DND-41 (cell line): ENCODE measurements at regions not wholly inside any gene's neighbourhood (a gene's known extent, or its start where the extent isn't known, plus 50 kb on each side); places are given as distances from the start of the nearest gene placed in this dataset.
"Not testable (repeated sequence)": the region's sequence is repeated elsewhere in the genome, so short reads cannot be mapped to it uniquely, and the experiment has no call there.

Source experiments
- EZH2 ChIP-seq: IDR thresholded peaks from 3 replicates; pipeline ENCODE4 v1.6.1; 2012; ENCODE audit warnings: borderline replicate concordance, low read depth, mild to moderate bottlenecking, moderate library complexity, low read length, inconsistent platforms; ENCODE audit not compliant: severe bottlenecking
- TF ChIP-seq, protein P1 (sequence below): IDR thresholded peaks from 2 replicates; pipeline ENCODE4 v1.5.1; 2012; ENCODE audit warnings: borderline replicate concordance, low read length, moderate library complexity, mild to moderate bottlenecking; ENCODE audit not compliant: poor library complexity, severe bottlenecking; ENCODE audit errors: extremely low read depth

DNA sequence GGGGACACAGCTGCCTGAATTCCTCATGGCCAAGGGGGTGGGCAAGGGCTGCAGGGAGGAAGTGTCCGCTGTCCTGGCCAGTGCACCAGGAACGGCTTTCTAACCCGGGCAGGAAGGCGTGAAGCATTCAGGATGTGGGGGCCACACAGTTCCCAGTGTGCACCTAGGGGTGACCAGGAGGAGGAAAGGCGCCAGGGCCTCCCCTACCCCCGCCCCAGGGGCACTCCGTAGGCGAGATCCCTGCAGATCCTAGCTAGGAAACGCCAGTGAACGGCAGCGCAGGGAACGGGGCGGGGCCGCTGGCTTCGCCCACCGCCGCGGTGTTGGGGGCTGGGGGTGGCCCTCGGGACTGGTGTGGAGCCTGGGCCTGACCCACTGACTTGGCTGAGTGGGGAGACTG is 199.6 kb downstream of the USP22 start:
- TF ChIP-seq, protein P1, sequence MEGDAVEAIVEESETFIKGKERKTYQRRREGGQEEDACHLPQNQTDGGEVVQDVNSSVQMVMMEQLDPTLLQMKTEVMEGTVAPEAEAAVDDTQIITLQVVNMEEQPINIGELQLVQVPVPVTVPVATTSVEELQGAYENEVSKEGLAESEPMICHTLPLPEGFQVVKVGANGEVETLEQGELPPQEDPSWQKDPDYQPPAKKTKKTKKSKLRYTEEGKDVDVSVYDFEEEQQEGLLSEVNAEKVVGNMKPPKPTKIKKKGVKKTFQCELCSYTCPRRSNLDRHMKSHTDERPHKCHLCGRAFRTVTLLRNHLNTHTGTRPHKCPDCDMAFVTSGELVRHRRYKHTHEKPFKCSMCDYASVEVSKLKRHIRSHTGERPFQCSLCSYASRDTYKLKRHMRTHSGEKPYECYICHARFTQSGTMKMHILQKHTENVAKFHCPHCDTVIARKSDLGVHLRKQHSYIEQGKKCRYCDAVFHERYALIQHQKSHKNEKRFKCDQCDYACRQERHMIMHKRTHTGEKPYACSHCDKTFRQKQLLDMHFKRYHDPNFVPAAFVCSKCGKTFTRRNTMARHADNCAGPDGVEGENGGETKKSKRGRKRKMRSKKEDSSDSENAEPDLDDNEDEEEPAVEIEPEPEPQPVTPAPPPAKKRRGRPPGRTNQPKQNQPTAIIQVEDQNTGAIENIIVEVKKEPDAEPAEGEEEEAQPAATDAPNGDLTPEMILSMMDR: not testable (repeated sequence)
- not testable (repeated sequence) for TF ChIP-seq EZH2
